ENCODE measurements at regions not wholly inside any gene's neighbourhood (a gene's known extent, or its start where the extent isn't known, plus 50 kb on each side); places are given as distances from the start of the nearest gene placed in this dataset.

DNA sequence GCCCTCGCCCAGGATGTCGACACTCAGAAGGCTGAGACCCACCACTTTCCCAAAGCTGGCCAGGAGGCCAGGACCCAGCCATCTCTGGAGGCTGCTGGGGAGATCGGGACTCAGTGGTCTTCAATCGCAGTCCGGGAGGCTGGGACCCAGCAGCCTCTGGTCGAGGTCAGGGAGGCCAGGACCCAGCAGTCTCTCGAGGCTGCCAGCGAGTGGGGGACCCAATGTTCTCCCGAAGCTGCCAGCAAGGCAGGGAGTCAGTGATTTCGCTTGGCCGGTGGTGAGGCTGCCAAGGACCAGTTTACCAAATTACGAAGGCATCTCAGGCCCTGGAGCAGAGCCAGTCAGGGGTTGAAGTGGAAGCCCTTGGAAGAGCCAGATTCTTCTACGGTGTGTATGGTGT lies 181.6 kb downstream of the NAF1 start:
- TF ChIP-seq CTBP2 (IDR thresholded peaks at IDR 0.05; ENCODE audit: borderline replicate concordance, insufficient read depth, insufficient read length, low read length), result no peak
- no peak for TF ChIP-seq USF2 (IDR thresholded peaks at IDR 0.05; ENCODE audit: low read length)
- TF ChIP-seq POLR2AphosphoS5 (IDR thresholded peaks at IDR 0.05; ENCODE audit: low read depth, low read length), result no peak
- no peak for TF ChIP-seq CTCF (IDR thresholded peaks at IDR 0.05; ENCODE audit: control extremely low read depth in 1 of 3, insufficient read depth in 1 of 3, low read depth in 1 of 3, low read length in 3 of 3)
- TF ChIP-seq TEAD4 (IDR thresholded peaks at IDR 0.05; ENCODE audit: low read depth, low read length), result no peak
- no peak for TF ChIP-seq EZH2 (IDR thresholded peaks at IDR 0.05; ENCODE audit: low read depth, low read length, severe bottlenecking)

All from H1 (cell line).